OCI-LY7 (cell line): ENCODE measurements at regions not wholly inside any gene's neighbourhood (a gene's known extent, or its start where the extent isn't known, plus 50 kb on each side); places are given as distances from the start of the nearest gene placed in this dataset.

Source experiments
- BruUV-seq: library from RNA; stranded (reverse); fragments of 400-500 nt; replicated peaks from 2 replicates; lab custom pipeline; 2021; lab: Mats Ljungman, UMichigan
- CTCF ChIA-PET: fragments of 300-600 bp; sonication (Branson Sonifier 250); formaldehyde crosslinking; loops from one replicate; lab custom pipeline; 2022; ENCODE audit warnings: antibody characterized with exemption; ENCODE audit not compliant: unreplicated experiment; lab: Charles Lee
- POLR2A ChIA-PET: fragments of 300-600 bp; sonication (Branson Sonifier 250); formaldehyde crosslinking; loops from one replicate; lab custom pipeline; 2022; ENCODE audit warnings: antibody characterized with exemption; lab: Charles Lee
- DNase-seq: peaks from one replicate; pipeline ENCODE4 v3.0.0-alpha.2; 2015; ENCODE audit warnings: low spot score
- H2AFZ ChIP-seq: fragments of 200-600 bp; sonication (generic), shearing (Covaris generic); 2 replicates; pipeline ENCODE4 v1.6.1; 2014; ENCODE audit warnings: mild to moderate bottlenecking, antibody characterized with exemption, low read length, moderate library complexity
- H3K27ac ChIP-seq: fragments of 200-600 bp; sonication (generic); 2 replicates; pipeline ENCODE4 v1.5.1; 2014; ENCODE audit warnings: mixed run types, low read depth, mild to moderate bottlenecking, moderate library complexity, low read length, inconsistent platforms; ENCODE audit not compliant: poor library complexity, severe bottlenecking
- H3K36me3 ChIP-seq: fragments of 200-600 bp; sonication (generic); 2 replicates; pipeline ENCODE4 v1.6.1; 2014; ENCODE audit warnings: mild to moderate bottlenecking, antibody characterized with exemption, low read length, moderate library complexity, mixed read lengths; ENCODE audit not compliant: insufficient read depth
- H3K4me1 ChIP-seq: fragments of 200-600 bp; sonication (generic); 2 replicates; pipeline ENCODE4 v1.5.1; 2014; ENCODE audit warnings: mild to moderate bottlenecking, low read length; ENCODE audit not compliant: insufficient read depth, poor library complexity, severe bottlenecking
- H3K4me2 ChIP-seq: fragments of 200-600 bp; sonication (generic); 2 replicates; pipeline ENCODE4 v1.6.1; 2014; ENCODE audit warnings: mild to moderate bottlenecking, low read length
- H3K4me3 ChIP-seq: fragments of 200-600 bp; sonication (generic); 2 replicates; pipeline ENCODE4 v1.5.1; 2014; ENCODE audit warnings: mild to moderate bottlenecking, low read depth, low read length; ENCODE audit not compliant: poor library complexity, severe bottlenecking
- H3K79me2 ChIP-seq: fragments of 200-600 bp; sonication (generic); 2 replicates; pipeline ENCODE4 v1.6.1; 2016; ENCODE audit warnings: low read depth, mild to moderate bottlenecking, low read length, moderate library complexity, mixed read lengths; ENCODE audit not compliant: insufficient read depth
- H3K9me2 ChIP-seq: fragments of 200-600 bp; sonication (generic); 2 replicates; pipeline ENCODE4 v1.6.1; 2016; ENCODE audit warnings: mild to moderate bottlenecking, low read length, mixed read lengths; ENCODE audit not compliant: insufficient read depth
- H3K9me3 ChIP-seq: fragments of 200-600 bp; sonication (generic); 2 replicates; pipeline ENCODE4 v1.6.1; 2014; ENCODE audit warnings: mild to moderate bottlenecking, mixed run types, low read length, mixed read lengths
- H4K20me1 ChIP-seq: fragments of 200-600 bp; sonication (generic); 2 replicates; pipeline ENCODE4 v1.6.1; 2014; ENCODE audit warnings: mild to moderate bottlenecking, antibody characterized with exemption, low read length, moderate library complexity, mixed read lengths; ENCODE audit not compliant: insufficient read depth
- CTCF ChIP-seq: fragments of 200-600 bp; sonication (generic); conservative IDR thresholded peaks from 2 replicates; pipeline ENCODE4 v1.5.1; 2014; ENCODE audit warnings: mild to moderate bottlenecking, antibody characterized with exemption, low read length, moderate library complexity, mixed read lengths
- EZH2phosphoT487 ChIP-seq: fragments of 200-600 bp; sonication (generic); IDR thresholded peaks from 2 replicates; pipeline ENCODE4 v1.6.1; 2018; ENCODE audit warnings: low read depth, borderline replicate concordance, mild to moderate bottlenecking, mixed run types, antibody characterized with exemption, low read length, moderate library complexity, mixed read lengths
- intact Hi-C: fragments of 100-400 bp; cut with micrococcal nuclease; formaldehyde crosslinking; loops from one replicate; pipeline ENCODE4 v1.10.0; 2022; ENCODE audit not compliant: unreplicated experiment

DNA sequence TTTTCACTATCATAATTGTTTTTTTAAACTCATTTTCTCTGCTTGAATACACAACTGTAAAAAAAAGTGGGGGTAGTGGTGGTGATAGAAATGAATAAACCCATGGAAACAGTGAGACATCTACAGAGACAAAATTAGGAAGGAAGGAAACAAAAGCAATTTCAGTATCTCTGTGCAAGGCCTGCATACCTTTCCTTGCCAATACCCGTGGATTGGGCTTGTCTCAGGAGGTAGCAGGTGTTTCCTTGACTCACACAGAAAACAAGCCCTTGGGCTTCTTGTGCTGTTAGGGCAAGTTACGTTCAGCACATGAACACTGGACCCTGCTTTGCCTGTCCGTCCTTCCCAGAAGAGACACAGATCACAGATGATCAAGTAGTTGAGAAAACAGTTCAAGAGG is 372.2 kb downstream of the ZSWIM6 start:
- DNase-seq = no peak
- intact Hi-C loops = no loop called here
- Histone ChIP-seq H4K20me1 (no peaks in the 10 kb centered on the region), H3K27ac (no peak overlapping the region), H3K79me2 (no peaks in the 10 kb centered on the region), H3K9me3 (no peaks in the 10 kb centered on the region), H2AFZ (no peak overlapping the region), H3K4me3 (no peak overlapping the region), H3K36me3 (no peaks in the 10 kb centered on the region), H3K4me2 (no peak overlapping the region), H3K9me2 (no peaks in the 10 kb centered on the region), H3K4me1 (no peaks in the 10 kb centered on the region)
- TF ChIP-seq CTCF (no peak), EZH2phosphoT487 (no peak)
- ChIA-PET POLR2A (no interaction called here), CTCF (no interaction called here)
- no TSS peak for BruUV-seq

GRCh38 chr5:61706751-61707150 is 374.7 kb downstream of the ZSWIM6 start:
- no peaks in the 10 kb centered on the region for H4K20me1 ChIP-seq
- no peaks in the 10 kb centered on the region for H3K79me2 ChIP-seq
- H3K4me2 ChIP-seq = no peak overlapping the region
- no peaks in the 10 kb centered on the region for H3K9me2 ChIP-seq
- H3K4me3 ChIP-seq = no peak overlapping the region
- intact Hi-C loops = no loop called here
- no peaks in the 10 kb centered on the region for H3K4me1 ChIP-seq
- no peaks in the 10 kb centered on the region for H3K9me3 ChIP-seq
- no peak overlapping the region for H2AFZ ChIP-seq
- no peaks in the 10 kb centered on the region for H3K36me3 ChIP-seq
- POLR2A ChIA-PET = no interaction called here
- no peak for DNase-seq
- CTCF ChIA-PET = no interaction called here
- no peak for TF ChIP-seq EZH2phosphoT487
- no peak for TF ChIP-seq CTCF
- BruUV-seq = no TSS peak
- H3K27ac ChIP-seq = no peak overlapping the region

DNA sequence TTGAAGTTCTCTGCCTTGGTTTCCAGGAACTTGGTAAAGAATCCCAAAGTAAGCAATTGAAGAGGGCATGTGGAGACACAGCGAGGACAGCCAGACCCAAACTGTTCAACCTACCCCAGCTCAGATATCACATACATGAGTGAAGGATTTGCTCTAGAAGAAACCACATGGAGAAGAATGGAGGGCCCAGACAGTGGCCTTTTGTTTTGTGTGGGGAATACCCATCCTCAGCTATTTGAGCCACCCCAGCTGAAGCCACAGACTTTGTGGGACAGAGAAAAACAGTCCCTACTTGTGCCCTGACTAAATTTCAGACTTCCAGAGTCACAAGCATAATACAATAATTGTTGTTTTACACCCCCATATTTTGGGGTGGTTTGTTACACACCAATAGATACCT is 387.1 kb downstream of the ZSWIM6 start:
- POLR2A ChIA-PET = no interaction called here

More for the DNA sequence above, 387.1 kb downstream of the ZSWIM6 start:
- Histone ChIP-seq H3K36me3 (no peaks in the 10 kb centered on the region), H3K4me3 (no peak overlapping the region), H3K4me2 (no peak overlapping the region), H3K9me3 (no peaks in the 10 kb centered on the region), H3K27ac (no peak overlapping the region), H4K20me1 (no peaks in the 10 kb centered on the region), H3K79me2 (no peaks in the 10 kb centered on the region), H3K9me2 (no peaks in the 10 kb centered on the region), H3K4me1 (no peaks in the 10 kb centered on the region), H2AFZ (no peak overlapping the region)
- TF ChIP-seq EZH2phosphoT487 (no peak), CTCF (no peak)
- BruUV-seq = no TSS peak
- CTCF ChIA-PET = no interaction called here
- no peak for DNase-seq
- intact Hi-C loops = no loop called here
